H1 (cell line): ENCODE measurements at regions not wholly inside any gene's neighbourhood (a gene's known extent, or its start where the extent isn't known, plus 50 kb on each side); places are given as distances from the start of the nearest gene placed in this dataset.

ENCODE experiments used
- CTCF ChIA-PET: fragments of 300-600 bp; sonication (Branson Sonifier 250); formaldehyde crosslinking; loops from one replicate; lab custom pipeline; 2021; ENCODE audit not compliant: partially characterized antibody; lab: Charles Lee
- POLR2A ChIA-PET: fragments of 300-600 bp; sonication (Branson Sonifier 250); formaldehyde crosslinking; loops from one replicate; lab custom pipeline; 2021; ENCODE audit warnings: inconsistent platforms; ENCODE audit not compliant: partially characterized antibody; lab: Charles Lee
- DNase-seq, 2 experiments: peaks; one replicate each; pipeline versions ENCODE4 v3.0.0 to v3.0.0-alpha.2; 2010 to 2022; ENCODE audit warnings: low spot score in 2 of 2, low read depth in 1 of 2, mixed read lengths in 1 of 2
- FAIRE-seq: peaks from 2 replicates; lab custom pipeline; 2011; peaks lifted over from hg19 to GRCh38; lab: Jason Lieb, UNC
- H2AFZ ChIP-seq: 2 replicates; pipeline ENCODE4 v1.8.1; 2012; ENCODE audit warnings: low read length, inconsistent platforms
- H2AK5ac ChIP-seq: 2 replicates; pipeline ENCODE4 v1.6.1; 2013; ENCODE audit warnings: low read depth, low read length
- H2BK120ac ChIP-seq: replicated peaks from 2 replicates; pipeline ENCODE3; 2013; ENCODE audit warnings: low read depth, low read length, inconsistent platforms
- H2BK12ac ChIP-seq: 2 replicates; pipeline ENCODE4 v1.6.1; 2013; ENCODE audit warnings: low read depth, low read length
- H2BK15ac ChIP-seq: 2 replicates; pipeline ENCODE4 v1.6.1; 2013; ENCODE audit warnings: low read length
- H2BK20ac ChIP-seq: 2 replicates; pipeline ENCODE4 v1.6.1; 2013; ENCODE audit warnings: low read length
- H2BK5ac ChIP-seq: 2 replicates; pipeline ENCODE4 v1.6.1; 2013; ENCODE audit warnings: low read depth, low read length
- H3K14ac ChIP-seq: 2 replicates; pipeline ENCODE4 v1.6.1; 2013; ENCODE audit warnings: inconsistent platforms; ENCODE audit not compliant: insufficient read length
- H3K18ac ChIP-seq: 2 replicates; pipeline ENCODE4 v1.6.1; 2013; ENCODE audit warnings: low read length; ENCODE audit errors: extremely low read depth
- H3K23ac ChIP-seq: 2 replicates; pipeline ENCODE4 v1.6.1; 2013; ENCODE audit warnings: inconsistent platforms; ENCODE audit not compliant: insufficient read length
- H3K23me2 ChIP-seq: 2 replicates; pipeline ENCODE4 v1.6.1; 2013; ENCODE audit warnings: low read depth, low read length
- H3K27ac ChIP-seq: 2 replicates; pipeline ENCODE4 v1.6.1; 2011; ENCODE audit warnings: low read depth, low read length, inconsistent platforms
- H3K27me3 ChIP-seq, 4 experiments: replicated peaks in 1 of 4; 1 replicate in 1 of 4; 2 replicates in 3 of 4; pipeline versions ENCODE4 v1.6.1 to v1.8.1; 2011 to 2013; ENCODE audit warnings: low read length in 3 of 4, mild to moderate bottlenecking in 3 of 4, inconsistent platforms in 2 of 4, mixed read lengths in 2 of 4, moderate library complexity in 1 of 4; ENCODE audit not compliant: control insufficient read depth in 3 of 4, insufficient read depth in 3 of 4; ENCODE audit errors: extremely low read depth in 1 of 4
- H3K36me3 ChIP-seq, 4 experiments: 2 replicates each; pipeline versions ENCODE4 v1.6.1 to v1.8.1; 2011 to 2013; ENCODE audit warnings: mild to moderate bottlenecking in 4 of 4, low read length in 3 of 4, moderate library complexity in 2 of 4, control low read depth in 1 of 4, inconsistent platforms in 1 of 4; ENCODE audit not compliant: insufficient read depth in 4 of 4, control insufficient read depth in 2 of 4
- H3K4ac ChIP-seq: replicated peaks from 2 replicates; pipeline ENCODE3; 2013; ENCODE audit warnings: low read length, low read depth, mixed read lengths, inconsistent platforms; ENCODE audit not compliant: insufficient read length
- H3K4me1 ChIP-seq, 4 experiments: replicated peaks in 1 of 4; 1 replicate in 1 of 4; 2 replicates in 3 of 4; pipeline versions ENCODE4 v1.6.1 to v1.8.1; 2011 to 2013; ENCODE audit warnings: low read length in 3 of 4, inconsistent platforms in 2 of 4, mixed read lengths in 1 of 4; ENCODE audit not compliant: insufficient read depth in 4 of 4, control insufficient read depth in 3 of 4
- H3K4me2 ChIP-seq, 2 experiments: 2 replicates each; pipeline versions ENCODE4 v1.6.1 to v1.8.1; 2011 to 2013; ENCODE audit warnings: low read depth in 2 of 2, low read length in 2 of 2, control low read depth in 1 of 2, inconsistent platforms in 1 of 2, mild to moderate bottlenecking in 1 of 2; ENCODE audit not compliant: insufficient read depth in 1 of 2
- H3K4me3 ChIP-seq, 4 experiments: fragments of 200-600, 300-600 bp in 1 of 4; sonication (generic), shearing (Covaris generic), sonication (Bioruptor Twin) in 1 of 4; 2 replicates each; pipeline versions ENCODE4 v1.5.1 to v1.8.1; 2011 to 2016; ENCODE audit warnings: low read length in 4 of 4, low read depth in 3 of 4, control low read depth in 2 of 4, inconsistent platforms in 2 of 4, mild to moderate bottlenecking in 2 of 4, mixed read lengths in 1 of 4, moderate library complexity in 1 of 4; ENCODE audit not compliant: insufficient read depth in 2 of 4; ENCODE audit errors: extremely low read depth in 1 of 4
- H3K56ac ChIP-seq: replicated peaks from 2 replicates; pipeline ENCODE3; 2013; ENCODE audit warnings: low read depth, mild to moderate bottlenecking, mixed read lengths, low read length, inconsistent platforms; ENCODE audit not compliant: insufficient read length
- H3K79me1 ChIP-seq: 2 replicates; pipeline ENCODE4 v1.6.1; 2013; ENCODE audit warnings: low read depth, low read length, control low read depth
- H3K79me2 ChIP-seq, 2 experiments: 2 replicates each; pipeline versions ENCODE4 v1.6.1 to v1.8.1; 2012 to 2013; ENCODE audit warnings: low read length in 2 of 2, mild to moderate bottlenecking in 2 of 2, inconsistent platforms in 1 of 2; ENCODE audit not compliant: insufficient read depth in 2 of 2, control insufficient read depth in 1 of 2
- H3K9ac ChIP-seq, 4 experiments: replicated peaks in 1 of 4; 1 replicate in 1 of 4; 2 replicates in 3 of 4; pipeline versions ENCODE4 v1.6.1 to v1.8.1; 2011 to 2013; ENCODE audit warnings: low read depth in 3 of 4, low read length in 3 of 4, control low read depth in 2 of 4, mild to moderate bottlenecking in 2 of 4, moderate library complexity in 2 of 4, inconsistent platforms in 1 of 4; ENCODE audit errors: extremely low read depth in 1 of 4
- H3K9me3 ChIP-seq, 2 experiments: 2 replicates each; pipeline versions ENCODE4 v1.6.1 to v1.8.1; 2012 to 2013; ENCODE audit warnings: mild to moderate bottlenecking in 2 of 2, moderate library complexity in 2 of 2, control low read depth in 1 of 2, inconsistent platforms in 1 of 2, low read depth in 1 of 2, low read length in 1 of 2, mixed read lengths in 1 of 2; ENCODE audit not compliant: insufficient read depth in 2 of 2
- H4K20me1 ChIP-seq, 2 experiments: replicated peaks in 1 of 2; 2 replicates each; pipeline versions ENCODE3 to v1.8.1; 2011 to 2013; ENCODE audit warnings: inconsistent platforms in 2 of 2, low read length in 2 of 2, mild to moderate bottlenecking in 1 of 2; ENCODE audit not compliant: insufficient read depth in 2 of 2, control insufficient read depth in 1 of 2
- H4K5ac ChIP-seq: 2 replicates; pipeline ENCODE4 v1.6.1; 2013; ENCODE audit warnings: low read length, low read depth, mixed read lengths, inconsistent platforms; ENCODE audit not compliant: insufficient read length
- H4K8ac ChIP-seq: 2 replicates; pipeline ENCODE4 v1.8.0; 2013; ENCODE audit warnings: mild to moderate bottlenecking, moderate library complexity, low read length, inconsistent platforms; ENCODE audit not compliant: insufficient read depth; ENCODE audit errors: extremely low read depth
- H4K91ac ChIP-seq: replicated peaks from 2 replicates; pipeline ENCODE3; 2013; ENCODE audit warnings: low read length, mixed read lengths, inconsistent platforms; ENCODE audit not compliant: insufficient read length
- GABPA ChIP-seq: IDR thresholded peaks from 2 replicates; pipeline ENCODE4 v1.6.1; 2011; ENCODE audit warnings: mild to moderate bottlenecking, low read length, moderate library complexity, borderline replicate concordance; ENCODE audit not compliant: insufficient read depth
- WGBS, 2 experiments: shearing (Covaris generic) in 1 of 2; methylation state at CpG; one replicate each; pipeline versions ENCODE4 v1.1.6 to v1.1.7; 2013 to 2015; ENCODE audit warnings: low lambda C conversion rate in 2 of 2, mixed read lengths in 2 of 2, inconsistent platforms in 1 of 2, low coverage in 1 of 2, missing lambda C conversion rate in 1 of 2; ENCODE audit not compliant: insufficient replicate concordance in 2 of 2, insufficient coverage in 1 of 2, insufficient read length in 1 of 2; ENCODE audit errors: extremely low coverage in 1 of 2, missing lambda C conversion rate in 1 of 2; 5-methylcytosine and 5-hydroxymethylcytosine counted together

- Histone ChIP-seq H3K18ac (no peak overlapping the region), H3K4ac (no peak overlapping the region), H4K8ac (no peak overlapping the region), H2AFZ (no peak overlapping the region), H2BK15ac (no peak overlapping the region), H3K23me2 (no peaks in the 10 kb centered on the region), H3K27me3 (no peaks in the 10 kb centered on the region), H2BK20ac (no peak overlapping the region), H3K23ac (no peak overlapping the region), H3K9me3 (no peaks in the 10 kb centered on the region), H2BK12ac (no peak overlapping the region), H3K56ac (no peak overlapping the region), H3K9ac (no peak overlapping the region), H3K4me3 (no peak overlapping the region), H3K27ac (no peak overlapping the region), H3K14ac (no peak overlapping the region), H2BK120ac (no peak overlapping the region), H2BK5ac (no peak overlapping the region), H3K4me2 (no peak overlapping the region), H3K4me1 (no peaks in the 10 kb centered on the region), H4K20me1 (no peaks in the 10 kb centered on the region), H4K5ac (no peak overlapping the region), H4K91ac (no peak overlapping the region), H3K79me2 (no peaks in the 10 kb centered on the region), H2AK5ac (no peak overlapping the region), H3K79me1 (no peaks in the 10 kb centered on the region), H3K36me3 (no peaks in the 10 kb centered on the region)
- peak in 1 of 2 experiments; percentile 20 for DNase-seq
- FAIRE-seq, result no peak
- no peak for TF ChIP-seq GABPA
- ChIA-PET POLR2A (no interaction called here), CTCF (no interaction called here)
- 77% methylated on average over 7 of the region's 7 CpGs; no CpG with 5 or more reads in 1 of the 2 experiments for WGBS, 2 experiments
Measured at GRCh38 chr1:29831500-29832117, 595.3 kb downstream of the PTPRU start.
